Panc1 (cell line): ENCODE measurements at regions not wholly inside any gene's neighbourhood (a gene's known extent, or its start where the extent isn't known, plus 50 kb on each side); places are given as distances from the start of the nearest gene placed in this dataset.

Experiments used
- ATAC-seq: fragments of 200-7000 bp; cut with Tn5 transposase; 2 replicates; pipeline ENCODE4 v1.9.1; 2020; ENCODE audit warnings: mild to moderate bottlenecking, moderate library complexity
- BruUV-seq: library from RNA; stranded (reverse); fragments of 400-500 nt; replicated peaks from 2 replicates; lab custom pipeline; 2021; lab: Mats Ljungman, UMichigan
- CTCF ChIA-PET: fragments of 300-600 bp; sonication (Branson Sonifier 250); formaldehyde crosslinking; loops from one replicate; lab custom pipeline; 2022; ENCODE audit warnings: antibody characterized with exemption; lab: Charles Lee
- POLR2A ChIA-PET: fragments of 300-600 bp; sonication (Branson Sonifier 250); formaldehyde crosslinking; loops from one replicate; lab custom pipeline; 2022; ENCODE audit warnings: antibody characterized with exemption; lab: Charles Lee
- DNase-seq: peaks from one replicate; pipeline ENCODE4 v3.0.0-alpha.2; 2010; ENCODE audit warnings: low read depth, low spot score
- H3K27ac ChIP-seq: 2 replicates; pipeline ENCODE4 v1.5.1; 2011; ENCODE audit warnings: mild to moderate bottlenecking, low read length, inconsistent platforms
- H3K27me3 ChIP-seq: fragments of 200-500 bp; sonication (Bioruptor generic); 2 replicates; pipeline ENCODE4 v1.6.0; 2014; ENCODE audit warnings: low read length, inconsistent platforms; ENCODE audit not compliant: control insufficient read depth, insufficient read depth
- H3K36me3 ChIP-seq: fragments of 200-500 bp; sonication (Bioruptor generic); 2 replicates; pipeline ENCODE4 v1.5.1; 2014; ENCODE audit warnings: inconsistent platforms, mild to moderate bottlenecking, low read length, moderate library complexity; ENCODE audit not compliant: control insufficient read depth, insufficient read depth
- H3K4me1 ChIP-seq: 2 replicates; pipeline ENCODE4 v1.5.1; 2011; ENCODE audit warnings: inconsistent platforms, mild to moderate bottlenecking, low read length, moderate library complexity; ENCODE audit not compliant: control insufficient read depth, insufficient read depth
- H3K4me3 ChIP-seq, 2 experiments: 2 replicates each; pipeline ENCODE4 v1.5.1; 2011 to 2012; ENCODE audit warnings: low read depth in 2 of 2, low read length in 2 of 2, mild to moderate bottlenecking in 2 of 2, inconsistent platforms in 1 of 2, moderate library complexity in 1 of 2
- H3K9me3 ChIP-seq: fragments of 200-500 bp; sonication (Bioruptor generic); 2 replicates; pipeline ENCODE4 v1.5.1; 2014; ENCODE audit warnings: low read depth, mild to moderate bottlenecking, inconsistent platforms, low read length, moderate library complexity; ENCODE audit not compliant: control insufficient read depth, insufficient read depth
- CTCF ChIP-seq: fragments of 450-650 bp; IDR thresholded peaks from 2 replicates; pipeline ENCODE4 v1.5.1; 2017; ENCODE audit warnings: mild to moderate bottlenecking
- POLR2AphosphoS5 ChIP-seq: IDR thresholded peaks from 2 replicates; pipeline ENCODE4 v1.6.1; 2012; ENCODE audit warnings: mild to moderate bottlenecking, low read depth, low read length, moderate library complexity
- REST ChIP-seq, 2 experiments: IDR thresholded peaks; 2 replicates each; pipeline ENCODE4 v1.6.1; 2011 to 2012; ENCODE audit warnings: low read depth in 2 of 2, control low read depth in 1 of 2, low read length in 1 of 2, mild to moderate bottlenecking in 1 of 2, moderate library complexity in 1 of 2; ENCODE audit not compliant: insufficient read depth in 1 of 2
- SIN3A ChIP-seq: IDR thresholded peaks from 2 replicates; pipeline ENCODE4 v1.6.1; 2012; ENCODE audit warnings: low read depth, mild to moderate bottlenecking, low read length, moderate library complexity, borderline replicate concordance; ENCODE audit not compliant: insufficient read depth
- TCF7L2 ChIP-seq: IDR thresholded peaks from 2 replicates; pipeline ENCODE4 v1.6.1; 2011; ENCODE audit warnings: mild to moderate bottlenecking, low read depth, low read length, inconsistent platforms
- in situ Hi-C: cut with HindIII; loops from 2 replicates; pipeline ENCODE4 v1.10.0; 2016; ENCODE audit warnings: low sequenced_read_pairs, low pct_unique_long_range_greater_than_20kb
- intact Hi-C: fragments of 100-400 bp; cut with micrococcal nuclease; formaldehyde crosslinking; loops from one replicate; pipeline ENCODE4 v1.10.0; 2022; ENCODE audit not compliant: unreplicated experiment

GRCh38 chr14:30223966-30224365 lies 296.3 kb upstream of the PRKD1 start:
- Histone ChIP-seq H3K4me3 (no peak overlapping the region), H3K36me3 (no peaks in the 10 kb centered on the region), H3K27ac (peak overlapping the region; percentile 68), H3K9me3 (no peaks in the 10 kb centered on the region), H3K27me3 (no peaks in the 10 kb centered on the region), H3K4me1 (peaks cover 30% of the 10 kb centered on the region)
- DNase-seq = no peak
- ATAC-seq = peak; percentile 33
- intact Hi-C loops = no loop called here
- in situ Hi-C loops = no loop called here
- no TSS peak for BruUV-seq
- ChIA-PET POLR2A (no interaction called here), CTCF (interaction anchor here (0.7 to 1.2 kb wide), 2 partner anchors 47 kb away, joined by 3 to 5 read pairs; no protein-coding TSS in a partner anchor)
- TF ChIP-seq SIN3A (no peak), CTCF (no peak), POLR2AphosphoS5 (no peak), REST (IDR thresholded peaks at IDR 0.05; ENCODE audit: insufficient read depth in 1 of 2, low read depth in 2 of 2, low read length in 1 of 2) (no peak), TCF7L2 (no peak)

- no peaks in the 10 kb centered on the region for H3K27me3 ChIP-seq
- H3K4me3 ChIP-seq = no peak overlapping the region
- no peak overlapping the region; the same call in 1 of the 2 replicates for H3K27ac ChIP-seq
- H3K36me3 ChIP-seq = no peaks in the 10 kb centered on the region
- in situ Hi-C loops (no loop called here), intact Hi-C loops (no loop called here)
- no peak for DNase-seq
- no peak for TF ChIP-seq REST (IDR thresholded peaks at IDR 0.05; ENCODE audit: insufficient read depth in 1 of 2, low read depth in 2 of 2, low read length in 1 of 2)
- POLR2A ChIA-PET = no interaction called here
- no peaks in the 10 kb centered on the region for H3K9me3 ChIP-seq
- CTCF ChIA-PET = no interaction called here
- BruUV-seq = no TSS peak
- no peak for ATAC-seq
- H3K4me1 ChIP-seq = peaks cover 30% of the 10 kb centered on the region
These were observed 297.5 kb upstream of the PRKD1 start for GRCh38 chr14:30225176-30225575.
